ENCODE measurements at regions not wholly inside any gene's neighbourhood (a gene's known extent, or its start where the extent isn't known, plus 50 kb on each side); places are given as distances from the start of the nearest gene placed in this dataset.
"Not testable (repeated sequence)": the region's sequence is repeated elsewhere in the genome, so short reads cannot be mapped to it uniquely, and the experiment has no call there.

GRCh38 chr6:139517998-139518555 lies 143.6 kb upstream of the CITED2 start:
- not testable (repeated sequence) for H3K36me3 ChIP-seq (ENCODE audit: control insufficient read depth, insufficient read depth, low read length); H3K4me2 ChIP-seq (ENCODE audit: low read length); H3K79me2 ChIP-seq (ENCODE audit: control insufficient read depth, insufficient read depth, low read length); H3K9ac ChIP-seq (ENCODE audit: low read length); H2BK5ac ChIP-seq (ENCODE audit: low read length); H3K18ac ChIP-seq (ENCODE audit: low read length); H2BK120ac ChIP-seq (ENCODE audit: low read depth, low read length); H4K8ac ChIP-seq (ENCODE audit: low read depth, low read length); DNase-seq; H3K27me3 ChIP-seq (ENCODE audit: insufficient read depth, low read length, poor library complexity); H4K5ac ChIP-seq (ENCODE audit: low read length); H3K4me3 ChIP-seq (ENCODE audit: low read length); H2BK15ac ChIP-seq (replicated peaks; ENCODE audit: low read depth); H3K79me1 ChIP-seq (ENCODE audit: low read length); H2AK5ac ChIP-seq (ENCODE audit: low read length); H3K4ac ChIP-seq (ENCODE audit: low read depth, low read length); H3K23ac ChIP-seq (ENCODE audit: low read length); H3K56ac ChIP-seq (ENCODE audit: low read length); H3K27ac ChIP-seq (ENCODE audit: low read depth, low read length)
- H3K4me1 ChIP-seq (ENCODE audit: control insufficient read depth, low read depth, low read length): peaks cover 15% of the 10 kb centered on the region
- no CpG with 5 or more reads among the region's 14 CpGs for WGBS (ENCODE audit: extremely low coverage, insufficient coverage, low lambda C conversion rate)

- H3K4ac ChIP-seq (ENCODE audit: low read depth, low read length): no peak overlapping the region
- no peak overlapping the region for H3K9ac ChIP-seq (ENCODE audit: low read length)
- no peak overlapping the region for H3K4me2 ChIP-seq (ENCODE audit: low read length)
- H3K79me2 ChIP-seq (ENCODE audit: control insufficient read depth, insufficient read depth, low read length): no peaks in the 10 kb centered on the region
- H3K36me3 ChIP-seq (ENCODE audit: control insufficient read depth, insufficient read depth, low read length): no peaks in the 10 kb centered on the region
- no CpG with 5 or more reads among the region's 3 CpGs for WGBS (ENCODE audit: extremely low coverage, insufficient coverage, low lambda C conversion rate)
- H2BK120ac ChIP-seq (ENCODE audit: low read depth, low read length): no peak overlapping the region
- peak; percentile 74 for DNase-seq
- H3K4me1 ChIP-seq (ENCODE audit: control insufficient read depth, low read depth, low read length): peaks cover 15% of the 10 kb centered on the region
- H2BK5ac ChIP-seq (ENCODE audit: low read length): no peak overlapping the region
- H3K79me1 ChIP-seq (ENCODE audit: low read length): no peaks in the 10 kb centered on the region
- H3K27ac ChIP-seq (ENCODE audit: low read depth, low read length): no peak overlapping the region
- no peaks in the 10 kb centered on the region for H3K27me3 ChIP-seq (ENCODE audit: insufficient read depth, low read length, poor library complexity)
- no peak overlapping the region for H4K8ac ChIP-seq (ENCODE audit: low read depth, low read length)
- H4K5ac ChIP-seq (ENCODE audit: low read length): no peak overlapping the region
- no peak overlapping the region for H2AK5ac ChIP-seq (ENCODE audit: low read length)
- no peak overlapping the region for H3K4me3 ChIP-seq (ENCODE audit: low read length)
- no peak overlapping the region for H2BK15ac ChIP-seq (replicated peaks; ENCODE audit: low read depth)
- H3K18ac ChIP-seq (ENCODE audit: low read length): peak overlapping the region; percentile 61
- H3K56ac ChIP-seq (ENCODE audit: low read length): peak overlapping the region; percentile 22
- no peak overlapping the region for H3K23ac ChIP-seq (ENCODE audit: low read length)
Observed at GRCh38 chr6:139515511-139515910, 141.1 kb upstream of the CITED2 start.

GRCh38 chr6:139514819-139515218 lies 140.4 kb upstream of the CITED2 start:
- H3K56ac ChIP-seq (ENCODE audit: low read length): peak overlapping the region; percentile 47
- H3K18ac ChIP-seq (ENCODE audit: low read length): peak overlapping the region; percentile 61
- H2BK15ac ChIP-seq (replicated peaks; ENCODE audit: low read depth): no peak overlapping the region
- no CpG with 5 or more reads among the region's 3 CpGs for WGBS (ENCODE audit: extremely low coverage, insufficient coverage, low lambda C conversion rate)
- H3K36me3 ChIP-seq (ENCODE audit: control insufficient read depth, insufficient read depth, low read length): no peaks in the 10 kb centered on the region
- H3K27me3 ChIP-seq (ENCODE audit: insufficient read depth, low read length, poor library complexity): no peaks in the 10 kb centered on the region
- H3K4ac ChIP-seq (ENCODE audit: low read depth, low read length): no peak overlapping the region
- H3K23ac ChIP-seq (ENCODE audit: low read length): no peak overlapping the region
- peak; percentile 55 for DNase-seq
- no peak overlapping the region for H4K5ac ChIP-seq (ENCODE audit: low read length)
- no peak overlapping the region for H4K8ac ChIP-seq (ENCODE audit: low read depth, low read length)
- peaks cover 12% of the 10 kb centered on the region for H3K4me1 ChIP-seq (ENCODE audit: control insufficient read depth, low read depth, low read length)
- no peaks in the 10 kb centered on the region for H3K79me2 ChIP-seq (ENCODE audit: control insufficient read depth, insufficient read depth, low read length)
- peak overlapping the region; percentile 19 for H2BK5ac ChIP-seq (ENCODE audit: low read length)
- H2AK5ac ChIP-seq (ENCODE audit: low read length): no peak overlapping the region
- peak overlapping the region; percentile 31 for H3K9ac ChIP-seq (ENCODE audit: low read length)
- no peaks in the 10 kb centered on the region for H3K79me1 ChIP-seq (ENCODE audit: low read length)
- no peak overlapping the region for H3K4me3 ChIP-seq (ENCODE audit: low read length)
- peak overlapping the region; percentile 1 for H3K27ac ChIP-seq (ENCODE audit: low read depth, low read length)
- H2BK120ac ChIP-seq (ENCODE audit: low read depth, low read length): no peak overlapping the region
- no peak overlapping the region for H3K4me2 ChIP-seq (ENCODE audit: low read length)

- Histone ChIP-seq H3K79me2 (ENCODE audit: control insufficient read depth, insufficient read depth, low read length) (no peaks in the 10 kb centered on the region), H3K4me3 (ENCODE audit: low read length) (no peak overlapping the region), H4K5ac (ENCODE audit: low read length) (no peak overlapping the region), H4K8ac (ENCODE audit: low read depth, low read length) (no peak overlapping the region), H3K4me2 (ENCODE audit: low read length) (no peak overlapping the region), H2BK120ac (ENCODE audit: low read depth, low read length) (no peak overlapping the region), H3K56ac (ENCODE audit: low read length) (no peak overlapping the region), H3K79me1 (ENCODE audit: low read length) (no peaks in the 10 kb centered on the region), H2BK5ac (ENCODE audit: low read length) (no peak overlapping the region), H2AK5ac (ENCODE audit: low read length) (no peak overlapping the region), H3K23ac (ENCODE audit: low read length) (no peak overlapping the region), H3K36me3 (ENCODE audit: control insufficient read depth, insufficient read depth, low read length) (no peaks in the 10 kb centered on the region), H3K9ac (ENCODE audit: low read length) (no peak overlapping the region), H2BK15ac (replicated peaks; ENCODE audit: low read depth) (no peak overlapping the region), H3K18ac (ENCODE audit: low read length) (no peak overlapping the region), H3K4ac (ENCODE audit: low read depth, low read length) (no peak overlapping the region), H3K27me3 (ENCODE audit: insufficient read depth, low read length, poor library complexity) (no peaks in the 10 kb centered on the region), H3K4me1 (ENCODE audit: control insufficient read depth, low read depth, low read length) (peaks cover 12% of the 10 kb centered on the region), H3K27ac (ENCODE audit: low read depth, low read length) (no peak overlapping the region)
- no CpG with 5 or more reads among the region's 9 CpGs for WGBS (ENCODE audit: extremely low coverage, insufficient coverage, low lambda C conversion rate)
- peak; percentile 66 for DNase-seq
Observed at GRCh38 chr6:139510040-139510790, 135.8 kb upstream of the CITED2 start.

- Histone ChIP-seq H3K79me1 (ENCODE audit: low read length) (no peaks in the 10 kb centered on the region), H2BK5ac (ENCODE audit: low read length) (no peak overlapping the region), H2AK5ac (ENCODE audit: low read length) (no peak overlapping the region), H2BK120ac (ENCODE audit: low read depth, low read length) (no peak overlapping the region), H3K18ac (ENCODE audit: low read length) (no peak overlapping the region), H2BK15ac (replicated peaks; ENCODE audit: low read depth) (peak overlapping the region; percentile 38), H3K23ac (ENCODE audit: low read length) (no peak overlapping the region), H4K5ac (ENCODE audit: low read length) (no peak overlapping the region), H3K4me3 (ENCODE audit: low read length) (no peak overlapping the region), H3K27me3 (ENCODE audit: insufficient read depth, low read length, poor library complexity) (no peaks in the 10 kb centered on the region), H3K56ac (ENCODE audit: low read length) (no peak overlapping the region), H3K27ac (ENCODE audit: low read depth, low read length) (no peak overlapping the region), H3K4ac (ENCODE audit: low read depth, low read length) (no peak overlapping the region), H3K79me2 (ENCODE audit: control insufficient read depth, insufficient read depth, low read length) (no peaks in the 10 kb centered on the region), H3K36me3 (ENCODE audit: control insufficient read depth, insufficient read depth, low read length) (no peaks in the 10 kb centered on the region), H3K9ac (ENCODE audit: low read length) (no peak overlapping the region), H4K8ac (ENCODE audit: low read depth, low read length) (no peak overlapping the region), H3K4me1 (ENCODE audit: control insufficient read depth, low read depth, low read length) (peaks cover 7% of the 10 kb centered on the region), H3K4me2 (ENCODE audit: low read length) (no peak overlapping the region)
- no peak for DNase-seq
- WGBS (ENCODE audit: extremely low coverage, insufficient coverage, low lambda C conversion rate): no CpG with 5 or more reads among the region's 4 CpGs
Observed at GRCh38 chr6:139509167-139509566, 134.7 kb upstream of the CITED2 start.

All from mesendoderm (in vitro differentiated cells).